ENCODE measurements at regions not wholly inside any gene's neighbourhood (a gene's known extent, or its start where the extent isn't known, plus 50 kb on each side); places are given as distances from the start of the nearest gene placed in this dataset.

DNA sequence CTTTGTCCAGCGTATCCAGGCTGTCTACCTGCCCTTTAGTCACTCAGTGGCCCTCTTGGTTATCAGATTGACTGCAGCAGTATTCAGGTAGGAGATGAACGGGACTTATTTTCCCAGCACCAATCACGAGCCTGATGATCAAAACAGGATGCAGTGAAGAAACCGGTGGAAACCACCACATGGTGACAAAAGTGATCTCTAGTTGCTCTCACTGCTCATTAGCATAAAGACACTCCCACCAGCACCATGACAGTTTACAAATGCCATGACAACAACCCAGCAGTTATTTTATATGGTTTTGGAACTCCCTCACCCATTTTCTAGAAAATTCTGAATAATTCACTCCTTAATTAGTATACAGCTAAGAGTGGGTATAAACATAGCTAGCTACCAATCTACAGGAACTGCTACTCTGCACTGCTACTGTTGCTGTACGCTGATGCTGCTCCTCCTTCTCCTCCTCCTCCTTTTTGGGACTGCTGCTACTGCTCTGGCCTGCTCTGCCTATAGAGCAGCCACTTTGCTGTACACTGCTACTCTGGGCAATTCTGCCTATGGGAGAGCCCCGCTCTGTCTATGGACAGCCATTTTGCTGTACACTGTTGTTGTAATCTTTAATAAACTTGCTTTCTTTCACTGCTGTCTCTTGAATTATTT lies 142.5 kb upstream of the SSTR1 start:
- POLR2A ChIA-PET = no interaction called here

DNA sequence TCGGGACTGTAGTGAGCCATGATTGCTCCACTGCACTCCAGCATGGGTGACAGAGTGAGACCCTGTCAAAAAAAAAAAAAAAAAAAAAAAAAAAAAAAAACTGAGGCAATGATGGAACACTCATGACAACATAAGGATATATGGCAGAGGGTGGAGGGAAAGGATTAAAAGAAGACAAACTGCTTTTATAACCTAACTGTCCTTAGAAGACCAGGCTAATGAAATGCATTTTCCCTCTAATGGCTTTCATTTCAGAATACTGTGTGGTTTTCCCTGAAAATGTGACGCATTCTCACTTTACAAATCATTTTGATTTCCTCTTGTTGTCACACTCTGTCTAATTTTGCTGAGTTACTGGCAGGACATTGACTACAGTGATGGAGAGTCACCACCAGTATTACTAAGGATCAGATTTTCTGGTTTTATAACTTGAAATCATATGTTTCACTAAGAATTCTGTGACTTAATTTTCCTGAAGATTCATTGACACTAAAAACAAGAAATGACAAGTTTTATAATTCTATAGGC lies 137.6 kb upstream of the SSTR1 start:
- no peaks in the 10 kb centered on the region for H3K4me1 ChIP-seq (ENCODE audit: control insufficient read depth, insufficient read depth, low read length)
- no peaks in the 10 kb centered on the region for H3K9me3 ChIP-seq (ENCODE audit: control insufficient read depth, insufficient read depth, low read depth, low read length)
- no peaks in the 10 kb centered on the region for H3K36me3 ChIP-seq (ENCODE audit: control insufficient read depth, insufficient read depth, low read length)
- ChIA-PET CTCF (no interaction called here), POLR2A (no interaction called here)
- TF ChIP-seq POLR2AphosphoS5 (IDR thresholded peaks at IDR 0.05; ENCODE audit: low read depth, low read length) (no peak), SIN3A (IDR thresholded peaks at IDR 0.05; ENCODE audit: borderline replicate concordance, insufficient read depth, low read depth, low read length) (no peak), REST (IDR thresholded peaks at IDR 0.05; ENCODE audit: insufficient read depth in 1 of 2, low read depth in 2 of 2, low read length in 1 of 2) (no peak), CTCF (IDR thresholded peaks at IDR 0.05) (no peak), TCF7L2 (IDR thresholded peaks at IDR 0.05; ENCODE audit: low read depth, low read length) (no peak)
- H3K4me3 ChIP-seq (ENCODE audit: low read depth in 2 of 2, low read length in 2 of 2) = no peak overlapping the region
- no peaks in the 10 kb centered on the region for H3K27me3 ChIP-seq (ENCODE audit: control insufficient read depth, insufficient read depth, low read length)
- no peak overlapping the region for H3K27ac ChIP-seq (ENCODE audit: low read length)
- DNase-seq (ENCODE audit: low read depth, low spot score) (no peak), ATAC-seq (no peak)
- in situ Hi-C loops (cut with HindIII; ENCODE audit: low pct_unique_long_range_greater_than_20kb, low sequenced_read_pairs) = no loop called here
- intact Hi-C loops (cut with micrococcal nuclease; ENCODE audit: unreplicated experiment) = no loop called here
- no TSS peak for BruUV-seq (replicated peaks)

More for the DNA sequence above, 142.5 kb upstream of the SSTR1 start:
- no TSS peak for BruUV-seq (replicated peaks)
- TF ChIP-seq TCF7L2 (IDR thresholded peaks at IDR 0.05; ENCODE audit: low read depth, low read length) (no peak), CTCF (IDR thresholded peaks at IDR 0.05) (no peak), POLR2AphosphoS5 (IDR thresholded peaks at IDR 0.05; ENCODE audit: low read depth, low read length) (no peak), SIN3A (IDR thresholded peaks at IDR 0.05; ENCODE audit: borderline replicate concordance, insufficient read depth, low read depth, low read length) (no peak), REST (IDR thresholded peaks at IDR 0.05; ENCODE audit: insufficient read depth in 1 of 2, low read depth in 2 of 2, low read length in 1 of 2) (no peak)
- DNase-seq (ENCODE audit: low read depth, low spot score) (no peak), ATAC-seq (no peak)
- in situ Hi-C loops (cut with HindIII; ENCODE audit: low pct_unique_long_range_greater_than_20kb, low sequenced_read_pairs) (no loop called here), intact Hi-C loops (cut with micrococcal nuclease; ENCODE audit: unreplicated experiment) (no loop called here)
- H3K27ac ChIP-seq (ENCODE audit: low read length) = no peak overlapping the region
- no peaks in the 10 kb centered on the region for H3K9me3 ChIP-seq (ENCODE audit: control insufficient read depth, insufficient read depth, low read depth, low read length)
- CTCF ChIA-PET = no interaction called here
- no peaks in the 10 kb centered on the region for H3K36me3 ChIP-seq (ENCODE audit: control insufficient read depth, insufficient read depth, low read length)
- H3K4me3 ChIP-seq (ENCODE audit: low read depth in 2 of 2, low read length in 2 of 2) = no peak overlapping the region
- no peaks in the 10 kb centered on the region for H3K4me1 ChIP-seq (ENCODE audit: control insufficient read depth, insufficient read depth, low read length)
- no peaks in the 10 kb centered on the region for H3K27me3 ChIP-seq (ENCODE audit: control insufficient read depth, insufficient read depth, low read length)
